ENCODE measurements at regions not wholly inside any gene's neighbourhood (a gene's known extent, or its start where the extent isn't known, plus 50 kb on each side); places are given as distances from the start of the nearest gene placed in this dataset.

GRCh38 chr3:182725372-182726251 is 67.7 kb upstream of the ATP11B start:
- DNase-seq (ENCODE audit: insufficient read length, low spot score) (no peak), FAIRE-seq (no peak)
- TF ChIP-seq SPI1 (IDR thresholded peaks at IDR 0.05; ENCODE audit: low read depth, low read length) (no peak), TAF1 (IDR thresholded peaks at IDR 0.05; ENCODE audit: low read depth, low read length) (no peak), POLR2AphosphoS5 (IDR thresholded peaks at IDR 0.05; ENCODE audit: low read depth, low read length) (no peak), POU2F2 (IDR thresholded peaks at IDR 0.05; ENCODE audit: low read depth, low read length) (no peak), PAX5 (IDR thresholded peaks at IDR 0.05; ENCODE audit: insufficient read depth, low read length, severe bottlenecking) (no peak), POLR2A (IDR thresholded peaks at IDR 0.05; ENCODE audit: low read depth, low read length) (no peak)

GRCh38 chr3:182726258-182727142 is 66.8 kb upstream of the ATP11B start:
- DNase-seq (ENCODE audit: insufficient read length, low spot score) (no peak), FAIRE-seq (no peak)
- TF ChIP-seq POLR2AphosphoS5 (IDR thresholded peaks at IDR 0.05; ENCODE audit: low read depth, low read length), result no peak
- no peak for TF ChIP-seq POLR2A (IDR thresholded peaks at IDR 0.05; ENCODE audit: low read depth, low read length)
- no peak for TF ChIP-seq POU2F2 (IDR thresholded peaks at IDR 0.05; ENCODE audit: low read depth, low read length)
- TF ChIP-seq PAX5 (IDR thresholded peaks at IDR 0.05; ENCODE audit: insufficient read depth, low read length, severe bottlenecking), result no peak
- TF ChIP-seq TAF1 (IDR thresholded peaks at IDR 0.05; ENCODE audit: low read depth, low read length), result no peak
- TF ChIP-seq SPI1 (IDR thresholded peaks at IDR 0.05; ENCODE audit: low read depth, low read length), result no peak

- FAIRE-seq, result no peak
- no peak for DNase-seq (ENCODE audit: insufficient read length, low spot score)
- no peak for TF ChIP-seq POLR2A (IDR thresholded peaks at IDR 0.05; ENCODE audit: low read depth, low read length)
- no peak for TF ChIP-seq POLR2AphosphoS5 (IDR thresholded peaks at IDR 0.05; ENCODE audit: low read depth, low read length)
- TF ChIP-seq PAX5 (IDR thresholded peaks at IDR 0.05; ENCODE audit: insufficient read depth, low read length, severe bottlenecking), result no peak
- TF ChIP-seq SPI1 (IDR thresholded peaks at IDR 0.05; ENCODE audit: low read depth, low read length), result no peak
- no peak for TF ChIP-seq TAF1 (IDR thresholded peaks at IDR 0.05; ENCODE audit: low read depth, low read length)
- no peak for TF ChIP-seq POU2F2 (IDR thresholded peaks at IDR 0.05; ENCODE audit: low read depth, low read length)
Measured at GRCh38 chr3:182728238-182728637, 65.1 kb upstream of the ATP11B start.

- no peak for DNase-seq (ENCODE audit: insufficient read length, low spot score)
- peak; percentile 98 for TF ChIP-seq SPI1 (IDR thresholded peaks at IDR 0.05; ENCODE audit: low read depth, low read length)
- no peak for TF ChIP-seq POLR2A (IDR thresholded peaks at IDR 0.05; ENCODE audit: low read depth, low read length)
- FAIRE-seq, result peak; percentile 61
Measured at GRCh38 chr3:182729903-182730674, 63.2 kb upstream of the ATP11B start.

GRCh38 chr3:182730675-182731042 is 62.6 kb upstream of the ATP11B start:
- FAIRE-seq, result no peak
- no peak for DNase-seq (ENCODE audit: insufficient read length, low spot score)
- TF ChIP-seq TAF1 (IDR thresholded peaks at IDR 0.05; ENCODE audit: low read depth, low read length) (no peak), POLR2A (IDR thresholded peaks at IDR 0.05; ENCODE audit: low read depth, low read length) (no peak), POLR2AphosphoS5 (IDR thresholded peaks at IDR 0.05; ENCODE audit: low read depth, low read length) (no peak), SPI1 (IDR thresholded peaks at IDR 0.05; ENCODE audit: low read depth, low read length) (no peak), PAX5 (IDR thresholded peaks at IDR 0.05; ENCODE audit: insufficient read depth, low read length, severe bottlenecking) (no peak), POU2F2 (IDR thresholded peaks at IDR 0.05; ENCODE audit: low read depth, low read length) (no peak)

- no peak for DNase-seq (ENCODE audit: insufficient read length, low spot score)
- FAIRE-seq, result peak; percentile 54
Measured at GRCh38 chr3:182731764-182732163, 61.5 kb upstream of the ATP11B start.

GRCh38 chr3:182732232-182733015 is 60.9 kb upstream of the ATP11B start:
- no peak for FAIRE-seq
- no peak for DNase-seq (ENCODE audit: insufficient read length, low spot score)
- no peak for TF ChIP-seq SPI1 (IDR thresholded peaks at IDR 0.05; ENCODE audit: low read depth, low read length)
- TF ChIP-seq POU2F2 (IDR thresholded peaks at IDR 0.05; ENCODE audit: low read depth, low read length), result no peak
- TF ChIP-seq TAF1 (IDR thresholded peaks at IDR 0.05; ENCODE audit: low read depth, low read length), result no peak
- no peak for TF ChIP-seq POLR2A (IDR thresholded peaks at IDR 0.05; ENCODE audit: low read depth, low read length)
- TF ChIP-seq POLR2AphosphoS5 (IDR thresholded peaks at IDR 0.05; ENCODE audit: low read depth, low read length), result no peak
- TF ChIP-seq PAX5 (IDR thresholded peaks at IDR 0.05; ENCODE audit: insufficient read depth, low read length, severe bottlenecking), result no peak

More at GRCh38 chr3:182731764-182732163, 61.5 kb upstream of the ATP11B start:
- TF ChIP-seq SPI1 (IDR thresholded peaks at IDR 0.05; ENCODE audit: low read depth, low read length) (no peak), POU2F2 (IDR thresholded peaks at IDR 0.05; ENCODE audit: low read depth, low read length) (no peak), TAF1 (IDR thresholded peaks at IDR 0.05; ENCODE audit: low read depth, low read length) (no peak), POLR2A (IDR thresholded peaks at IDR 0.05; ENCODE audit: low read depth, low read length) (no peak), PAX5 (IDR thresholded peaks at IDR 0.05; ENCODE audit: insufficient read depth, low read length, severe bottlenecking) (no peak), POLR2AphosphoS5 (IDR thresholded peaks at IDR 0.05; ENCODE audit: low read depth, low read length) (no peak)

GRCh38 chr3:182735672-182736071 is 57.6 kb upstream of the ATP11B start:
- DNase-seq (ENCODE audit: insufficient read length, low spot score) (no peak), FAIRE-seq (no peak)
- TF ChIP-seq POU2F2 (IDR thresholded peaks at IDR 0.05; ENCODE audit: low read depth, low read length) (no peak), PAX5 (IDR thresholded peaks at IDR 0.05; ENCODE audit: insufficient read depth, low read length, severe bottlenecking) (no peak), POLR2AphosphoS5 (IDR thresholded peaks at IDR 0.05; ENCODE audit: low read depth, low read length) (no peak)
